NCI-H69 (cell line): ENCODE measurements at regions not wholly inside any gene's neighbourhood (a gene's known extent, or its start where the extent isn't known, plus 50 kb on each side); places are given as distances from the start of the nearest gene placed in this dataset.
A peak's percentile ranks its signal among the peaks of the same experiment; 100 is the strongest.
"Not testable (repeated sequence)": the region's sequence is repeated elsewhere in the genome, so short reads cannot be mapped to it uniquely, and the experiment has no call there.

ENCODE experiments used
- DNase-seq: peaks from one replicate; lab custom pipeline; 2025; lab: John Stamatoyannopoulos, UW

- DNase-seq: no peak
Observed at GRCh38 chr4:81816031-81816761, 344.5 kb upstream of the RASGEF1B start.

DNA sequence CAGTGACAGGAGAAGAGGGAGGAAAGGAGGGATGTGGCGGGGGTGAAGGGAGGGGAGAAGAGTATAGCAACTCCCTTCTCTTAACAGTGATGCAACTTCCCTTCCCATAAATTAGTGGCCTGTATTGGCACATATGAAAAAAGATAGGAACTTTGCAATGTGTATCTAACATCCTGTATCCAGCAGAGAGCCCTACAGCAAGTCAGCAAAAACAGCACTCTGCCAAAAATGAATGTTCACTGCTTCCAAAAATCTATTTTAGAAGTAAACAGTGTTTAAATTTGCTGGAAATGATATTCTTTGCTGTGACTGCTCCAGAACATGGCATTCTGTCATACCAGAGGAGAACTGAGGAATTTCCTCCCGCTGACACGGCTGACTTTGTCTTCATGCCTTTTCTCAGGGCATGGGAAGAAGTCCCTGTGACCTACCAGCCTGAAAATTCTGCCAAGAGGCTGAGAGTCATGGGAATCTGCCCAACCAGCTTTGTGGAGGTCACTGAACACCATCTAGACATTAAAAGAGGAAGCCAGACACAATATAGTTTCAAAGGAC, 343.4 kb upstream of the RASGEF1B start:
- peak; percentile 20 for DNase-seq

DNA sequence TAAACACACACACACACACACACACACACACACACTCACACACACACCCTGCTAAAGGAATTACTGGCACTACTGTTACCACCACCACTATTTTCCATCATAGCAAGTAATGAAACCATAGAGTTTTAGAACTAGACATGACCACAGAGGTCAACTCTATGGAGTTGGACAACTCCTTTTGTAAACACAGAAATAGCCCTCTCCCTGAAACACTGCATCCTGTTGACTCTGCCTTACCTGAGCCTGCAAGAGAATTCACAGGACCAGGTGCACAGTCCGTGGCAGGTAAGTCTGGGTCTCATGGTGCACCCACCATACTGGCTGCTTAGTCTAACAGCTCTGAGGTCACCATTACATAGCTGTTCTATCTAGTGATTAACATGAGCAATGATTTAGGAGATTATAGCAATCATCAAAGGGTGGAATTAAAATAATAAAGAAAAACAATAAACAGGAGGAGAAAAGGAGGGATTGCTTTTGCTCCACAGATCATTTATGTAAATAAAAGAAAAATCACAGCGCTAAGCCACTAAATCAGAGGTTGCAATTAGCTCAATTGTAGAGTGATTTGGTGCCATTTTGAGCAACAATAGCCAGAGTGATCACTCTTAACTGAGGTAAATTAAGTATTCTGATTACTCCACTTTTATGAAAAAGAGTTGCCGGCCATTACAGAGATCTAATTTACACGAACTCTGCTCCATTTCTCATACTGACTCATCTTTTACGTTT, 340.0 kb upstream of the RASGEF1B start:
- peak; percentile 83 for DNase-seq

GRCh38 chr4:81808011-81808672, 336.4 kb upstream of the RASGEF1B start:
- peak; percentile 97 for DNase-seq

- no peak for DNase-seq
Observed at GRCh38 chr4:81807386-81807785, 335.7 kb upstream of the RASGEF1B start.

GRCh38 chr4:81806485-81806884, 334.8 kb upstream of the RASGEF1B start:
- no peak for DNase-seq

- DNase-seq: no peak
Observed at GRCh38 chr4:81804849-81805248, 333.1 kb upstream of the RASGEF1B start.

- peak; percentile 21 for DNase-seq
Observed at GRCh38 chr4:81802285-81802846, 330.7 kb upstream of the RASGEF1B start.

DNA sequence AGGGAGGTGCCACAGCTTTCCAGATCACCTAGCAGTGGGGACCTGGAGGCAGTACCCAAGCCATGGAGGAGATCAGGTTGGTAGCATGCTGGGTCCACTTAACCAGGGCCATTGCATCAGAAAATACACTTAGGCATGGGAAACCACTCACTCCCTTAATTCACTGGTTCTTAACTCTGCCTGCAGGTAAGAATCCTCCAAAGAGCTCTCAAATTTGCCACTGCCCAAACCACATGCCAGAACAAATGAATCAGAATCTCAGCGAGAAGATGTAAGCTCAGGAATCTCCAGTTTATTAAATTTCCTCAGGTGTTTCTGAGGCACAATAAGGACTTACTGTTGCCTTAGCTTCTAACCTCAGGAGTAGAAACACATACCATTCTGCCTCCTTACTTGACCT, 327.7 kb upstream of the RASGEF1B start:
- no peak for DNase-seq

DNA sequence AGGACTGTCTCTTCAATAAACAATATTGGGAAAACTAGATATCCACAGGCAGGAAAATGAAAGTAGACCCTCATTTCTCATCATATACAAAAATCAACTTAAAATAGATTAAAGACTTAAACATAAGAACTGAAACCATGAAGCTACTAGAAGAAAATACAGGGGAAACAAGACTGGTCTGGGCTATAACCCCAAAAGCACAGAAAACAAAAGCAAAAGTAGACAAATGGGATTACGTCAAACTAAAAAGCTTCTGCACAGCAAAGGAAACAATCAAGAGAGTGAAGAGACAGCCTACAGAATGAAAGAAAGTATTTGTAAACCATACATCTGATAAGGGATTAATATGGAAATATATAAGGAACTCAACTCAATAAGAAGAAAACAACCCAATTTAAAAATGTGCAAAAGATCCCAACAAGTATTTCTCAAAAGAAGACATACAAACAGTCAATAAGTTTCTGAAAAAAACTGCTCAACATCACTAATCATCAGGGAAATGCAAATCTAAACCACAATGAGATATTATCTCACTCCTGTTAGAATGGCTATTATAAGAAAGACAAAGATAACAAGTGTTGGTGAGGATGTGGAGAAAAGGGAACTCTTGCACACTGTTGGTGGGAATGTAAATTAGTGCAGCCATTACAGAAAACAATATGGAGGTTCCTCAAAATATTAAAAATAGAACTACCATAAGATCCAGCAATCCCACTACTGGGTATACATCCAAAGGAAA, 325.3 kb upstream of the RASGEF1B start:
- DNase-seq: no peak

GRCh38 chr4:81792521-81792920, 320.8 kb upstream of the RASGEF1B start:
- DNase-seq: no peak

GRCh38 chr4:81790477-81790876, 318.8 kb upstream of the RASGEF1B start:
- DNase-seq: no peak

DNA sequence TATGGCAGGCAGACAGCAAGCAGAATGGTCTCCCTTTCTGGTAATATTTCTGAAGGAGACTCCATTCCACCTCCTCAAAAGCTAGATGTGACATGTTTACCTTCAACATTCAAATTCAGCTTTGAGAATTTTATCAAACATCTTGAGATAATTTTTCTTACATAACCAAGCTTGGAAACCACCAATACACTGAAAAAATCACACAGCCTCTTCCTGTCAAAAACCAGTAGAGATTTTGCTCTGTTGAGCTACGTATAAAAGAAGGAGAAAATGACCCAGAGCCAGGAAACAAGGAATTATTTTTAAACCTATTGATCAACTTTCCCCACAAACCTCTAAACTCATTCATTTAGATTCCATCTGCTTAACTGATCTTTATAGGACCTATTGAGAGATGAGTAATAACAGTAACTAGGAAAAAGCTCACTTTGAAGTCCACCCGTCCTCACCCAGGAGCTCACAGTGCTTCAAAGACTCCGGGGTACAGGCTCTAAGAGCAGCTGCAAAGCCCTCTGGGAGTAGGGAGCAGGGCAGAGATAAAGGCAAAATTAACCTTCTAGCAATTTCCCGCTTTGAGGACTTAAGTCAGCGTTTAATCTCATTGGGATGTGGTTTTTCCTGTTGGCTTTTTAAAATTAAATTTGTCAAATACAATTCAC, 318.2 kb upstream of the RASGEF1B start:
- DNase-seq: peak; percentile 28

GRCh38 chr4:81789158-81789557, 317.5 kb upstream of the RASGEF1B start:
- peak; percentile 92 for DNase-seq

DNA sequence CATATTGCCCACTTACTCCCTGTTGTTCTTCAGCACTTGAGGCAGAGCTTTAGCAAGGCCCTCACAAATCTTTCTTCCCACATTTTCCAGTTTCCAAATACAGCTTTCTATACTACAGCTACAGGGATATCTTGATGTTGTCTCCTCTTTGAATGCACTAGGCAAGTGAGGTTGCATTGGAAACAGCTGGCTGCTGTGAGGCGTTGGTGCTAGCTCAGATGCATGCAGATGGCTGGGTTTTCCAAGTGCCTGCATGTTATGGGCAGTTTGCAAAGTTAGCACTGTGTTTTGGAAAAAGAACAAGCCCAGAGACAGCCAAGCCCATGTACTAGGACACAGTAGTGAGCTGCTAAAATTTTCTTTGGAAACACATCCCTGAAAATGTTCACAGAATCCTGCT, 315.1 kb upstream of the RASGEF1B start:
- peak; percentile 64 for DNase-seq

DNA sequence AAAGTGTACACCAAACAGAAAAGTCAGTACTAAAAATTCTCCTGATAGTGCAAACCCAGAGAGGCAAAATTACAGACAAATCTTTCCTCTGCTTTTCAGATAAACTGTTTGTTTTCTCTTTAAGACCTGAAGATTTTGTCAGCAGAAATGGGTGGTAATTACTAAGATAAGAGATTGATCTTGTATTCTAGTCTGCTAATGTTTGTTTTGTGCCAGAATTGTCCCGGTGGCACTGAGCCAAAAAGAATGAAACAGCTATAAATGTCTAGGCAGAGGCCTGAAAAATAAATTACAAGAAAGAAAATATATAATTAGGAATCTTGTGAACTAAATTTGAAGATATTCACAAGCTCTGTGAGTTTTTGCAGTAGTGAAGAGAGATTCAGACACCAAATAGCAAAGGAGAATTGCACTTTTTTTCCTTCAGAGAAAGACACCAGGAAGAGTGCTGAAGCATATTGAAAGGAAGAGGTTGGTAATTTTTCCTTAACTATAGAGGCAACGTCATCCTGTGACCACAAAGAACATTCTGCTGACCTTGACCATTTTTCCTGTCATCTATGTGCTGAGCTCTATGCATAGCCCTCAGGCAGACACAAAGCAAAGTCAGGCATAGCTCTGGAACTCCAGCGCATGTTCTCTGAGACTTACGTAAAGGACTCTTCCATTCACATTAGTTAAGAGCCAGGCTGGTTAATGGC, 314.5 kb upstream of the RASGEF1B start:
- DNase-seq: peak; percentile 80

DNA sequence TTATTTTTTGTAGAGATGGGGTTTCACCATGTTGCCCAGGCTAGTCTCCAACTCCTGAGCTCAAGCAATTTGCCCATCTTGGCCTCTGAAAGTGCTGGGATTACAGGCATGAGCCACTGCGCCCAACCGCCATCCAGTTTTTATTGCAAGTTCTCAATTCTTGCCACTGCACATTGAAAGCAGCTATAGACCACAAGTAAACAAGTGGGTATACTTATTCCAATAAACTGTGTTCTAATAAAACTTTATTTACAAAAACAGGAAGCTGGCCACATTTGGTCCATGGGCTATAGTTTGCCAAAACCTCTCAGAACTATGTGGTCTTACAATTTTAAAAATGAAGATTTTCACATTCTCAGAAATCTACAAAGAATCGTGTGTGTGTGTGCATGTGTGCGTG, 313.6 kb upstream of the RASGEF1B start:
- DNase-seq: no peak

DNA sequence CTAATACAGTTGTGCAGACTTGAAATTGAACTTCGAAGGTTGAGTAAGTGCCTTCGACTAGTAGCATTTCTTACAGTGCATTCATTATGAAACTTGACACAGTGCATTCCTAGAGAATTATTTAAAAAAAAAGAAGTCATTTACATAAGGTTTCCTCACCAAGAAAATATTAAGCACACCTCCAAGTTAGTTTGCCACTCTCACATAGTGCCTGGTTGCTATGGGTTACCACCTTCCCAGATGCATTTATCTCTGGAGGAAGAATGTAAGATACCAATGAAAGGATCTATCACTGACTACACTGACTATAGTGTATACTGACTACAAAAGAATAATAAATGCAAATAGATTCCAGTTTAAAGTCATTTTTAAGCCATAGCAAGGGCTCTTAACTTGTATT, 311.9 kb upstream of the RASGEF1B start:
- peak; percentile 4 for DNase-seq

GRCh38 chr4:81781799-81782198, 310.1 kb upstream of the RASGEF1B start:
- peak; percentile 43 for DNase-seq

- not testable (repeated sequence) for DNase-seq
Observed at GRCh38 chr4:81777718-81778117, 306.0 kb upstream of the RASGEF1B start.
